Thymus (tissue), 11 donors: ENCODE measurements at regions not wholly inside any gene's neighbourhood (a gene's known extent, or its start where the extent isn't known, plus 50 kb on each side); places are given as distances from the start of the nearest gene placed in this dataset.

ENCODE experiments used
- DNase-seq, 9 donors: peaks; one replicate each; pipeline ENCODE4 v3.0.0-alpha.2; 2013; ENCODE audit warnings: low spot score in 9 of 9, low read depth in 6 of 9, missing footprints in 1 of 9
- H3K27ac ChIP-seq, 2 donors: one replicate each; pipeline ENCODE4 v1.5.1; 2013; ENCODE audit warnings: control low read depth in 1 of 2, low read depth in 1 of 2, low read length in 1 of 2, mild to moderate bottlenecking in 1 of 2, moderate library complexity in 1 of 2
- H3K27me3 ChIP-seq, 2 donors: one replicate each; pipeline ENCODE4 v1.5.1; 2013; ENCODE audit warnings: low read length in 1 of 2; ENCODE audit not compliant: control insufficient read depth in 2 of 2, insufficient read depth in 1 of 2
- H3K36me3 ChIP-seq, 2 donors: one replicate each; pipeline ENCODE4 v1.5.1; 2013; ENCODE audit warnings: low read length in 1 of 2, mild to moderate bottlenecking in 1 of 2, moderate library complexity in 1 of 2; ENCODE audit not compliant: control insufficient read depth in 2 of 2, insufficient read depth in 2 of 2
- H3K4me1 ChIP-seq, 2 donors: one replicate each; pipeline ENCODE4 v1.5.1; 2013; ENCODE audit warnings: low read length in 2 of 2; ENCODE audit not compliant: control insufficient read depth in 2 of 2, insufficient read depth in 2 of 2
- H3K4me3 ChIP-seq, 2 donors: one replicate each; pipeline ENCODE4 v1.5.1; 2013; ENCODE audit warnings: low read length in 2 of 2, control low read depth in 1 of 2, mild to moderate bottlenecking in 1 of 2
- H3K9me3 ChIP-seq, 2 donors: one replicate each; pipeline ENCODE4 v1.5.1; 2013; ENCODE audit warnings: low read length in 1 of 2, mild to moderate bottlenecking in 1 of 2; ENCODE audit not compliant: control insufficient read depth in 2 of 2, insufficient read depth in 1 of 2
- WGBS: extraction: QIAGEN DNeasy Blood & Tissue Kit; methylation state at CpG from one replicate; pipeline ENCODE4 v1.1.7; 2013; 5-methylcytosine and 5-hydroxymethylcytosine counted together
- donor health status: healthy.

GRCh38 chr15:62644216-62644888, 398.2 kb upstream of the TPM1 start:
- no peak overlapping the region for H3K4me3 ChIP-seq
- H3K27ac ChIP-seq, result no peak overlapping the region
- WGBS, result 94% methylated on average over 7 of the region's 7 CpGs
- no peaks in the 10 kb centered on the region for H3K36me3 ChIP-seq
- DNase-seq, result no peak
- no peaks in the 10 kb centered on the region for H3K4me1 ChIP-seq
- H3K27me3 ChIP-seq, result no peaks in the 10 kb centered on the region
- no peaks in the 10 kb centered on the region for H3K9me3 ChIP-seq

- no peaks in the 10 kb centered on the region for H3K9me3 ChIP-seq
- H3K27ac ChIP-seq, result no peak overlapping the region
- DNase-seq, result no peak
- H3K4me1 ChIP-seq, result no peaks in the 10 kb centered on the region
- H3K27me3 ChIP-seq, result no peaks in the 10 kb centered on the region
- no peaks in the 10 kb centered on the region for H3K36me3 ChIP-seq
- 96% methylated on average over 15 of the region's 15 CpGs for WGBS
- H3K4me3 ChIP-seq, result no peak overlapping the region
These were observed 397.4 kb upstream of the TPM1 start for GRCh38 chr15:62644889-62645742.

GRCh38 chr15:62647202-62647842, 395.2 kb upstream of the TPM1 start:
- H3K9me3 ChIP-seq, result no peaks in the 10 kb centered on the region
- no peak overlapping the region for H3K4me3 ChIP-seq
- no peaks in the 10 kb centered on the region for H3K27me3 ChIP-seq
- no peaks in the 10 kb centered on the region for H3K36me3 ChIP-seq
- H3K4me1 ChIP-seq, result no peaks in the 10 kb centered on the region
- DNase-seq, result no peak
- 96% methylated on average over 12 of the region's 12 CpGs for WGBS
- H3K27ac ChIP-seq, result no peak overlapping the region

GRCh38 chr15:62647843-62648505, 394.6 kb upstream of the TPM1 start:
- DNase-seq, result no peak
- H3K4me1 ChIP-seq, result no peaks in the 10 kb centered on the region
- no peak overlapping the region for H3K27ac ChIP-seq
- no peaks in the 10 kb centered on the region for H3K36me3 ChIP-seq
- no peaks in the 10 kb centered on the region for H3K27me3 ChIP-seq
- H3K4me3 ChIP-seq, result no peak overlapping the region
- H3K9me3 ChIP-seq, result no peaks in the 10 kb centered on the region
- 96% methylated on average over 7 of the region's 7 CpGs for WGBS

- Histone ChIP-seq H3K4me3 (no peak overlapping the region), H3K27ac (no peak overlapping the region), H3K4me1 (no peaks in the 10 kb centered on the region), H3K9me3 (no peaks in the 10 kb centered on the region), H3K36me3 (no peaks in the 10 kb centered on the region), H3K27me3 (no peaks in the 10 kb centered on the region)
- 95% methylated on average over 6 of the region's 6 CpGs for WGBS
- no peak for DNase-seq
These were observed 393.6 kb upstream of the TPM1 start for GRCh38 chr15:62648954-62649353.

GRCh38 chr15:62649793-62650420, 392.6 kb upstream of the TPM1 start:
- no peak overlapping the region for H3K4me3 ChIP-seq
- H3K9me3 ChIP-seq, result no peaks in the 10 kb centered on the region
- no peak overlapping the region for H3K27ac ChIP-seq
- H3K4me1 ChIP-seq, result no peaks in the 10 kb centered on the region
- peak in 1 of 9 donors; percentile 12 for DNase-seq
- 90% methylated on average over 12 of the region's 12 CpGs for WGBS
- H3K36me3 ChIP-seq, result no peaks in the 10 kb centered on the region
- no peaks in the 10 kb centered on the region for H3K27me3 ChIP-seq

GRCh38 chr15:62653122-62653521, 389.4 kb upstream of the TPM1 start:
- Histone ChIP-seq H3K9me3 (no peaks in the 10 kb centered on the region), H3K4me1 (no peaks in the 10 kb centered on the region), H3K36me3 (no peaks in the 10 kb centered on the region), H3K27me3 (no peaks in the 10 kb centered on the region), H3K4me3 (no peak overlapping the region), H3K27ac (no peak overlapping the region)
- DNase-seq, result no peak
- WGBS, result 90% methylated on average over 3 of the region's 3 CpGs

GRCh38 chr15:62656071-62656470, 386.5 kb upstream of the TPM1 start:
- 97% methylated on average over 10 of the region's 10 CpGs for WGBS

More at GRCh38 chr15:62656071-62656470, 386.5 kb upstream of the TPM1 start:
- no peaks in the 10 kb centered on the region for H3K27me3 ChIP-seq
- H3K4me3 ChIP-seq, result no peak overlapping the region
- H3K27ac ChIP-seq, result no peak overlapping the region
- no peaks in the 10 kb centered on the region for H3K4me1 ChIP-seq
- H3K36me3 ChIP-seq, result no peaks in the 10 kb centered on the region
- no peak for DNase-seq
- H3K9me3 ChIP-seq, result no peaks in the 10 kb centered on the region
